ENCODE measurements at regions not wholly inside any gene's neighbourhood (a gene's known extent, or its start where the extent isn't known, plus 50 kb on each side); places are given as distances from the start of the nearest gene placed in this dataset.
"Not testable (repeated sequence)": the region's sequence is repeated elsewhere in the genome, so short reads cannot be mapped to it uniquely, and the experiment has no call there.

DNA sequence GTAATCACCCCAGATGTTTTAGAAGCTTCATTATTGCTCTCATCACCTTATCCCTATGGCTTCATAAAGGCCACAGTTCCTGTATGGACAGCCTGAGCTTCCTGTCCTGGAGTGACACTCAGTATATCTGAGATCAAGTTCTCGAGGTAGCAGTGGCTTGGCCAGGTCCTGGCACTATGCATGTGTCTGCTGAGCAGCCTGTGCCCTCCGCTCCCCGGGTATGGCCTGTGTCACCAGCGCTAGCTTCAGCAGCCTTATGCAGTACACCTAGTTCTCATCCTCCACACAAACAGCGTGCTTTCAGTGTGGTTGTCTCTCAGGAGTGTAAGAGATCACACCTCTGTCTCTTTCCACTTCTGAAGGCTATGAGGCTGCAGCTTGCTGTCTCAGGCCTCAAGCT, 514.7 kb downstream of the DIRAS2 start:
- no peak for FAIRE-seq

DNA sequence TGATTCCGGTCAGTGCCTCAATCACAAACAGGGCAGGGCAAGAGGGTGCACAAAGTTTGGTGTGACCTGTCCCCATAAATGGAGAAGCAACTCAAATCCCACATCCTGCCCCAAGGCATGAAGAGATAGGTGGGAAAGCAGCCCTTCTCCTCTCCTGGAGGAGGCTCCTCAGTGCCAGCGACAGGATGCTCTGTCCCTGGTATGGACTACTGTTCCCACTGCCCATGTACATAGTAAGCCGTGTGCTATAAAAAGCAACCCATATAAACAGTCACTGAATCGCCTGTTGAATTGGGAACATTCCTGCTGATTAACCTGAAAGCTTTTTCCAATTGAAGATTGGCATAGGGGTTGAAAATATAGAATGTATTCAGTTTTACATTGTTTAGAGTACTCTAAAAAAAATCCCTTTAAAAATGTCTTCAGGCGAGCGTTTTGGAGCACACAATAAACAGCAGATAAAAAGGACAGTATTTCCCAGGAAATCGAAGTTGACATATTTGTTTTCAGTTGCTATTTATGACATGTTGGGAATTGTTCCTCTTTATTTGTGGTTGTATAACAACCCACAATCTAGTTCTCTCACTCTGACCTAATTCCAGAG, 513.9 kb downstream of the DIRAS2 start:
- no peak for FAIRE-seq

DNA sequence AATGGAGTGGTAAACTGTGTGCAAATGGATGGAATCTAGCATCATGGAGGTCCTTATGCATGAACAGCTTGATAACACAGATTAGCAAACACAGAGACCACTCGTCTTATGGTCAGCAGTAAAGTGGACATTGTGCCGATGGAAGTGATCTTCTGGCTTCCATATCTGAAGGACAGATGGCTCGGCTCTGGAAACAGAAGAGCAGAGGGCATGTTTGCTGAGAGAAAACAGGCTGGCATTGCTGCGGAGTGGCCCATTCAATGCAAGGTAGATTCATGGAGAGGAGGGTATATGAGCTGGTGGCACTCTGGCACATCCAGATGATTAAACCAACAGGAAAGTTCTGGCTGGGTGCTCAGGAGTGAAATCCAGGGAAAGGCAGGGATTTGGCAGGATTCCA, 513.2 kb downstream of the DIRAS2 start:
- no peak for FAIRE-seq

GRCh38 chr9:90131568-90131967, 511.1 kb downstream of the DIRAS2 start:
- FAIRE-seq: no peak

DNA sequence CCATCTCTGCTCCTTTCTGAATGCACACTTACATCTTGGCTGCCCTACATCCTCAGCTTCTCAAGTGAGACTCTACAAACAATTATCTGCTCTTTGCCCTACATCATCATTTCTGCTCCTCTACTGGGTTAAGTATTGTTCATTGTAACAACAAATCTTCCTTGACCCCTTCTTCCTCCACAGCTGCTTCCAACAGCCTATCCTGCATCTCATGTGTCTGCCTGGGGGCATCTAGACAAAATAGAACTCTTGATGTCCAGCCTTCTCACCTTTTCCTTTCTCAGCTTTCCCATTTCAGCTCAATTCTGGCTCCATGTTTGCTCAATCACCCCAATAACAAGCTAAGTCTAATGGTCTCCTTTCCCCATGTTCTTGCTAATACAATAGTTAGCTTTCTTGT, 509.8 kb downstream of the DIRAS2 start:
- FAIRE-seq: no peak

- no peak for FAIRE-seq
Measured at GRCh38 chr9:90137801-90138200, 504.8 kb downstream of the DIRAS2 start.

GRCh38 chr9:90140131-90140818, 502.3 kb downstream of the DIRAS2 start:
- no peak for FAIRE-seq

DNA sequence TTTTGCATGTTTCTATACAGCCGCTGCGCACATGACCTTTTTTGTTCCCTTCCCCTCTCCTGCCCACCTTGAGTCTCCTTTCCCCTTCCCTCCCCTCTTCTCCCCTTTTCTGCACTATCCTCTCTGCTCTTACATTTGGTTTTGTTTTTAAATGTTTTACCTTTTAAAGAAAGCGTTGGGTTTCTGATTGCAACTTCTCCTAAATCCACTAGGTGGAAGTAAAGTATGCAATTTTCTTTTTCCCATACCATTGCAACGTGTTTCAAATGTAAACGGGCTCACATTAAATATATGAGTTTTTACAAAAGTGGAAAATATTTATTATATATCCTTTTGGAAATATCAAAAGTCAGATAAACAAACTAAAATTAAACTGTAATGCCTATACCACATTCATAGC, 500.9 kb downstream of the DIRAS2 start:
- peak; percentile 88 for FAIRE-seq

DNA sequence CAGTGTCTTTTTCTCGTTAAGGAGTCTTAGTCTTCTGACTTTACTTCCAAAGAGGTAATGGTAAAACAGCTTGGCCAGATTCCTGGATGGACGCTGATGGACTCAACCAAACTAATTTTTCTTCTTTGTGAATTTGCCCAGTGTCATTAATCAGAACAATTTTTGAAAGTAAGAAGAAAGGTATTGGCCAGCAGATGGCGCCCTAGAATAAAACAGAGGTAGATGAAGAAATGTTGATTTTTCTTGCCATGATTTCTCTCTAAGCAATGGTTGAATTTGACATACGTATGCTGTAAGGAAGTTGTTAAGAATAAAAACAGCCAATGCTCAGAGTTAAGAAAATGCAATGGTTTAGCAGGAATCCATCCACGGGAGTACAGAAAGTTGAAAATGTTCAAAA, 500.0 kb downstream of the DIRAS2 start:
- no peak for FAIRE-seq

- FAIRE-seq: no peak
Measured at GRCh38 chr9:90147426-90147825, 495.2 kb downstream of the DIRAS2 start.

GRCh38 chr9:90156318-90156717, 486.3 kb downstream of the DIRAS2 start:
- no peak for FAIRE-seq

- no peak for FAIRE-seq
Measured at GRCh38 chr9:90162326-90162725, 480.3 kb downstream of the DIRAS2 start.

GRCh38 chr9:90162819-90163218, 479.8 kb downstream of the DIRAS2 start:
- FAIRE-seq: no peak

DNA sequence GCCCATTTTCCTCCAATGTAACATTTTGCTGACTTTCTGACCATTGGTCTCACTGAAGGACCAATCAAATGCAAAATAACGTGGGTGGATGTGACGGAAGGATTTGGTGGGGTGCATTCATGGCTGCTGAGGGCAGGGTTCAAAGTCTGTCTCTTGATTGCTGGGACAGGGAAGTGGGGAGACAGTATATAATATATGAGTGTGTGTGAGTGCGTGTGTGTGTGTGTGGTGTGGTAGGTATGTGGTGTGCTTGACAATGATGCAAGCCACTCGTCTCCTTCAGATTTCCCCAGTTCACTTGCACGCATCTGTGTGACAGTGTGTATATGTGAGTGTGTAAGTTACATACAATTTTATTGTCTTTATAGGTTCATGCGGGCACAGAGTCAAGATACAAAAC, 477.3 kb downstream of the DIRAS2 start:
- FAIRE-seq: no peak

- FAIRE-seq: not testable (repeated sequence)
Measured at GRCh38 chr9:90166374-90166773, 476.2 kb downstream of the DIRAS2 start.

DNA sequence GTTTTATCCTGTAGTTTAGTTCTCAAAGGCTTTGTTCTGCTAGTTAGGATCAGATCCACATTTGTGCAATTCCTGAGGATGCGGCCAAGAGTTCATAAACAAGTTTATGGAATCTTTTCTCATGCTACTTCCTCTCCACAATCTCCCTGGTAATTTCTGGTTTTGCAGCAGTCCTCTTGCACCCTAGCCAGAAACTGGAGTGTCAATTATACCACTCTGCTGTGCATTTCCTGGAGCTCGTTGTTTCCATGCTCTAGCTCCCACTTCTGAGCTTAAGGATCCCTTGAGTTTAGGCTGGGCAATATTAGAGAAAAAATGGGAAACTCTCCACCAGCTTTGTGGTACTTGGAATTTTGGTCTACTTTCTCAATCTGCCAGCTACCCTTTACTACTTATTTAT, 474.7 kb downstream of the DIRAS2 start:
- FAIRE-seq: no peak

GRCh38 chr9:90169490-90169889, 473.1 kb downstream of the DIRAS2 start:
- no peak for FAIRE-seq

- FAIRE-seq: not testable (repeated sequence)
Measured at GRCh38 chr9:90173935-90174334, 468.7 kb downstream of the DIRAS2 start.

- FAIRE-seq: not testable (repeated sequence)
Measured at GRCh38 chr9:90174346-90174745, 468.3 kb downstream of the DIRAS2 start.

- no peak for FAIRE-seq
Measured at GRCh38 chr9:90175257-90175656, 467.4 kb downstream of the DIRAS2 start.

DNA sequence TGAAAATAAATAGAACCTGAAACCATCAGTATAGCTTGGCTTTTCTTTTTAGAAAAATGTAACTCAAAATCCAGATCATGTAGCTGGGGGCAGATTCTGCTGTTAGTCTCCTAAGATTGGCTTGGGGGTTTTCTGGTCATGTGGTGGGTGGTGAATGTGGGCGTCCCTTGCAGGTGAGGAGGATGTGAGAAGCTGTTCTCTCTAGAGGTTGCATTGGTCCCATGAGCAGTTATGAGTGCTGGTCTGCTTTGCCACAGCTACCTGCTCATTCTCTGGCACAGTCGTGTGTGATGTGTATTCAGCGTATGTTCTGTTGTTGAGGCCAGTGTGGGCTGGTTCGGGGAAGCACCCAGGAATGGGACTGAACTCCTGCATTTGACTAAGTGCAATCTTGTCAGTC, 466.8 kb downstream of the DIRAS2 start:
- no peak for FAIRE-seq

DNA sequence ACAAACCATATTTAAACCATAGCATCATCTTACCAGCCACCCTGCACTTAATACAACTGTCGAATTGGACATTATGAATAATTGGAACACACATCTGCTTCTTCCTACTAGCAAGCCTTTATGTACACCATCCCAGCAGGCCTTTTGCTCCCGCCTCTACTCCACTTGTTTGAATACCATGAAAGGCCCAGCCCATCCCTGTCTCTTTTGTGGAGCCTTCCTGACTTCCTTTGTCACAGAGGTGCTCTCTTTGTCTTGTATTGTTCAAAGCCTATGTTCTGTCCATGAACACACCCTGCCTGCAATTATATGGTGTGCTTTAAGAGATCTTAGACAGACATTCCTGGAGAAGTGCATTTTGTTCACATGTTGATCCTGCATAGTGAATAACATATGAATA, 465.7 kb downstream of the DIRAS2 start:
- FAIRE-seq: no peak

DNA sequence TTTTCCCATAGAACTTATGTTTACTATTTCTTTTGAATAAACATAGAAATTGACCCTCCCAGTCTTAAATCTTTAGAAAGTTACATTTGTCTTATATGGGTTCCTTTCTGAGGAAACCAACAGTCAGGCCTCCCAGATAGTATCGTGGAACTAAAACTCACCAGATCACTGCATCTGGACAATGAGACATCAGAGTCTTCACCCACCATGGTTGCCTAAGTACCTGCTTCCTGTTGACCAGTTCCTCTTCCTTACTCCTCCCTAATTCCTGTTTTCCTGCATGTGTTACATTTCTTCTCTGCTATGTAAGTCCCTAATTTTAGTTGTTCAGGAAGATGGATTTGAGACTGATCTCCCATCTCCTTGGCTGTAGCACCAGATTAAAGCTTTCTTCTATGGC, 462.2 kb downstream of the DIRAS2 start:
- FAIRE-seq: no peak

DNA sequence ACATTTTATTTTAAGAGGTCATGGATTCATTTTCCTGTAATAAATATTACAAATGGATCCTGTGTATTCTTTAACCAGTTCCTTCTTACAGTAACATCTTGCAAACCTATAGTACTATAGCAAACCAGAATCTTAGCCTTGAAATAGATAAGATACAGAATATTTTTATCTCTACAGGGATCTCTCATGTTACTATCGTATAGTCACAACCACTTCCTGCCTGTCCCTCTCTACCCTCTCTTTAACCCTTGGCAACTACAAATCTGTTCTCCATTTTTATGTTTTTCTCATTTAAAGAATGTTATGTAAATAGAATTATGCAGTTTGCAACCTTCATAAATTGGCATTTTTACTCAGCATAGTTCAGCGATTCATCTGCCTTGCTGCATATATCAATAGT, 454.0 kb downstream of the DIRAS2 start:
- no peak for FAIRE-seq

DNA sequence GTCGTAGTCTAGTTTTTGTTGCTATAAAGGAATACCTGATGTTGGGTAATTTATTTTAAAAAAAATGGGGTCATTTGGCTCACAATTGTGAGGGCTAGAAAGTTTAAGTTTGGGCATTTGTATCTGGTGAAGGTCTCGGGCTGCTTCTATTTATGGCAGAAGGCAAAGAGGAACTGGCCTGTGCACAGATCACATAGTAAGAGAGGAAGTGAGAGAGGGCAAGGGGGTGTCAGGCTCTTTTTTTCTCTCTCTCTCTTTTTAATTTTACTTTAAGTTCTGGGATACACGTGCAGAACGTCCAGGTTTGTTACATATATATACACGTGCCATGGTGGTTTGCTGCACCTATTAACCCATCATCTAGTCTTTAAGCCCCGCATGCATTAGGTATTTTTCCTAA, 453.3 kb downstream of the DIRAS2 start:
- no peak for FAIRE-seq
